K562 (cell line): ENCODE measurements at regions not wholly inside any gene's neighbourhood (a gene's known extent, or its start where the extent isn't known, plus 50 kb on each side); places are given as distances from the start of the nearest gene placed in this dataset.

Source experiments
- ATF3 ChIP-seq, 2 experiments: fragments of 450-650 bp in 1 of 2; sonication (generic) in 1 of 2; formaldehyde crosslinking in 1 of 2; IDR thresholded peaks in 1 of 2; conservative IDR thresholded peaks in 1 of 2; 2 replicates each; pipeline versions ENCODE4 v1.6.1 to v1.8.1; 2016 to 2023; ENCODE audit warnings: mild to moderate bottlenecking in 2 of 2, moderate library complexity in 2 of 2, inconsistent platforms in 1 of 2, missing genetic modification reagents in 1 of 2
- CBFA2T2 ChIP-seq: fragments of 450-650 bp; conservative IDR thresholded peaks from 2 replicates; pipeline ENCODE4 v1.6.1; 2017; ENCODE audit warnings: mild to moderate bottlenecking
- COPS2 ChIP-seq: fragments of 450-650 bp; conservative IDR thresholded peaks from 2 replicates; pipeline ENCODE4 v1.6.1; 2016; ENCODE audit warnings: mild to moderate bottlenecking, moderate library complexity
- FOXM1 ChIP-seq, 2 experiments: fragments of 450-650 bp in 1 of 2; sonication (generic) in 1 of 2; formaldehyde crosslinking in 1 of 2; IDR thresholded peaks; 2 replicates each; pipeline versions ENCODE4 v1.6.1 to v1.9.0; 2017 to 2022; ENCODE audit warnings: low read depth in 2 of 2, mild to moderate bottlenecking in 2 of 2, missing genetic modification reagents in 1 of 2, moderate library complexity in 1 of 2
- JUND ChIP-seq, 2 experiments: IDR thresholded peaks; 2 replicates in 1 of 2; 3 replicates in 1 of 2; pipeline ENCODE4 v1.6.1; 2011; ENCODE audit warnings: borderline replicate concordance in 2 of 2, low read depth in 2 of 2, low read length in 2 of 2, improper control_type of control experiment in 1 of 2, missing biosample characterization in 1 of 2, missing genetic modification characterization in 1 of 2, missing genetic modification reagents in 1 of 2
- MGA ChIP-seq: fragments of 450-650 bp; IDR thresholded peaks from 2 replicates; pipeline ENCODE4 v1.6.1; 2016; ENCODE audit warnings: mild to moderate bottlenecking, moderate library complexity
- MNT ChIP-seq, 2 experiments: fragments of 450-650 bp; conservative IDR thresholded peaks; 2 replicates each; pipeline ENCODE4 v1.6.1; 2017; ENCODE audit warnings: mild to moderate bottlenecking in 2 of 2, moderate library complexity in 2 of 2
- NRF1 ChIP-seq, 2 experiments: fragments of 450-650 bp; IDR thresholded peaks in 1 of 2; conservative IDR thresholded peaks in 1 of 2; 2 replicates each; pipeline ENCODE4 v1.6.1; 2014; ENCODE audit warnings: mild to moderate bottlenecking in 2 of 2
- PML ChIP-seq: IDR thresholded peaks from 2 replicates; pipeline ENCODE4 v1.6.1; 2012; ENCODE audit warnings: low read length, inconsistent platforms
- PYGO2 ChIP-seq: fragments of 450-650 bp; IDR thresholded peaks from 2 replicates; pipeline ENCODE4 v1.6.1; 2016; ENCODE audit warnings: mild to moderate bottlenecking, missing genetic modification characterization, moderate library complexity, missing compliant biosample characterization
- TBL1XR1 ChIP-seq, 2 experiments: IDR thresholded peaks; 2 replicates each; pipeline ENCODE4 v1.6.1; 2012; ENCODE audit warnings: improper control_type of control experiment in 2 of 2, low read length in 2 of 2, mild to moderate bottlenecking in 1 of 2
- ZNF707 ChIP-seq: fragments of 250-450 bp; sonication (Bioruptor Pico); conservative IDR thresholded peaks from 2 replicates; pipeline ENCODE4 v1.8.0; 2022; ENCODE audit warnings: inconsistent platforms, mild to moderate bottlenecking, moderate library complexity

GRCh38 chr3:152964911-152965609 lies 130.1 kb downstream of the P2RY1 start (continued):
- no peak for TF ChIP-seq MGA
- no peak for TF ChIP-seq COPS2
- TF ChIP-seq CBFA2T2 = 0 out of 2 replicates have a peak, but pooled peaks have one; percentile 15
- no peak for TF ChIP-seq TBL1XR1 (IDR thresholded peaks at IDR 0.05; ENCODE audit: low read length in 2 of 2)
- no peak for TF ChIP-seq ZNF707 (CRISPR knock-in tag)
- no peak for TF ChIP-seq PYGO2 (tag)
- peak; percentile 53 for TF ChIP-seq ATF3 (IDR thresholded peaks at IDR 0.05)
- TF ChIP-seq ATF3 (CRISPR knock-in tag; conservative IDR thresholded peaks at IDR 0.05) = no peak
- TF ChIP-seq FOXM1 (IDR thresholded peaks at IDR 0.05; ENCODE audit: low read depth) = 0 out of 2 replicates have a peak, but pooled peaks have one; percentile 35
- no peak for TF ChIP-seq FOXM1 (CRISPR knock-in tag; IDR thresholded peaks at IDR 0.05; ENCODE audit: low read depth)
- TF ChIP-seq JUND (IDR thresholded peaks at IDR 0.05; ENCODE audit: borderline replicate concordance, low read depth, low read length) = peak; percentile 73
- TF ChIP-seq JUND (tag; IDR thresholded peaks at IDR 0.05; ENCODE audit: borderline replicate concordance, low read depth, low read length) = peak; percentile 40; the same call in 1 of the 3 replicates
- no peak for TF ChIP-seq PML
- TF ChIP-seq NRF1 (conservative IDR thresholded peaks at IDR 0.05 in 1 of 2, IDR thresholded peaks at IDR 0.05 in 1 of 2) = no peak
- no peak for TF ChIP-seq MNT (conservative IDR thresholded peaks at IDR 0.05)
